Prostate gland (tissue), 2 donors: ENCODE measurements at regions not wholly inside any gene's neighbourhood (a gene's known extent, or its start where the extent isn't known, plus 50 kb on each side); places are given as distances from the start of the nearest gene placed in this dataset.

Experiments used
- DNase-seq: peaks from one replicate; pipeline ENCODE4 v3.0.0-alpha.2; 2019; ENCODE audit warnings: low spot score
- H3K27ac ChIP-seq, 2 donors: fragments of 200-600 bp; sonication (generic); 2 replicates each; pipeline ENCODE4 v1.5.1; 2017 to 2019
- H3K27me3 ChIP-seq: fragments of 200-600 bp; sonication (generic); replicated peaks from 2 replicates; pipeline ENCODE4 v1.5.1; 2019; ENCODE audit not compliant: insufficient read depth
- H3K36me3 ChIP-seq, 2 donors: fragments of 200-600 bp; sonication (generic); 1 replicate in 1 of 2; 2 replicates in 1 of 2; pipeline versions ENCODE4 v1.5.1 to v1.8.1; 2017 to 2019
- H3K4me1 ChIP-seq: fragments of 200-600 bp; sonication (generic); replicated peaks from 2 replicates; pipeline ENCODE4 v1.5.1; 2019
- H3K4me3 ChIP-seq, 2 donors: fragments of 200-600 bp; sonication (generic); 2 replicates each; pipeline ENCODE4 v1.5.1; 2017 to 2019
- H3K9me3 ChIP-seq: fragments of 200-600 bp; sonication (generic); 2 replicates; pipeline ENCODE4 v1.5.1; 2017
- POLR2A ChIP-seq: fragments of 450-650 bp; IDR thresholded peaks from one replicate; pipeline ENCODE4 v1.6.1; 2016; ENCODE audit warnings: antibody characterized with exemption, mild to moderate bottlenecking
- POLR2AphosphoS5 ChIP-seq: sonication (generic); formaldehyde crosslinking; IDR thresholded peaks from one replicate; pipeline ENCODE4 v1.6.1; 2017; ENCODE audit warnings: antibody characterized with exemption
- WGBS: methylation state at CpG from one replicate; pipeline ENCODE4 v1.1.5; 2018; 5-methylcytosine and 5-hydroxymethylcytosine counted together
- intact Hi-C: fragments of 100-400 bp; cut with DNase I; formaldehyde crosslinking; loops from one replicate; pipeline ENCODE4 v1.14.2; 2022
- TF ChIP-seq, protein P1 (sequence below), 4 experiments: fragments of 200-600 bp in 2 of 4; fragments of 450-650 bp in 2 of 4; sonication (generic) in 2 of 4; IDR thresholded peaks; 1 replicate in 3 of 4; 2 replicates in 1 of 4; pipeline ENCODE4 v1.5.1; 2016 to 2019; ENCODE audit warnings: antibody characterized with exemption in 4 of 4, mild to moderate bottlenecking in 2 of 4, moderate library complexity in 2 of 4

GRCh38 chr4:29805245-29805644, 914.9 kb upstream of the PCDH7 start:
- Histone ChIP-seq H3K27me3 (no peaks in the 10 kb centered on the region), H3K4me3 (no peak overlapping the region), H3K9me3 (no peaks in the 10 kb centered on the region), H3K36me3 (no peaks in the 10 kb centered on the region), H3K4me1 (no peaks in the 10 kb centered on the region), H3K27ac (no peak overlapping the region)
- intact Hi-C loops: no loop called here
- DNase-seq: no peak
- 75% methylated on average over 2 of the region's 2 CpGs for whole genome bisulfite sequencing
- TF ChIP-seq POLR2AphosphoS5: no peak

- no peak overlapping the region for H3K4me3 ChIP-seq
- H3K27ac ChIP-seq: no peak overlapping the region
- TF ChIP-seq POLR2AphosphoS5 (no peak), POLR2A (no peak)
- TF ChIP-seq, protein P1, sequence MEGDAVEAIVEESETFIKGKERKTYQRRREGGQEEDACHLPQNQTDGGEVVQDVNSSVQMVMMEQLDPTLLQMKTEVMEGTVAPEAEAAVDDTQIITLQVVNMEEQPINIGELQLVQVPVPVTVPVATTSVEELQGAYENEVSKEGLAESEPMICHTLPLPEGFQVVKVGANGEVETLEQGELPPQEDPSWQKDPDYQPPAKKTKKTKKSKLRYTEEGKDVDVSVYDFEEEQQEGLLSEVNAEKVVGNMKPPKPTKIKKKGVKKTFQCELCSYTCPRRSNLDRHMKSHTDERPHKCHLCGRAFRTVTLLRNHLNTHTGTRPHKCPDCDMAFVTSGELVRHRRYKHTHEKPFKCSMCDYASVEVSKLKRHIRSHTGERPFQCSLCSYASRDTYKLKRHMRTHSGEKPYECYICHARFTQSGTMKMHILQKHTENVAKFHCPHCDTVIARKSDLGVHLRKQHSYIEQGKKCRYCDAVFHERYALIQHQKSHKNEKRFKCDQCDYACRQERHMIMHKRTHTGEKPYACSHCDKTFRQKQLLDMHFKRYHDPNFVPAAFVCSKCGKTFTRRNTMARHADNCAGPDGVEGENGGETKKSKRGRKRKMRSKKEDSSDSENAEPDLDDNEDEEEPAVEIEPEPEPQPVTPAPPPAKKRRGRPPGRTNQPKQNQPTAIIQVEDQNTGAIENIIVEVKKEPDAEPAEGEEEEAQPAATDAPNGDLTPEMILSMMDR (IDR thresholded peaks at IDR 0.05): no peak
- no peaks in the 10 kb centered on the region for H3K4me1 ChIP-seq
- 24% methylated on average over 3 of the region's 3 CpGs for WGBS
- H3K36me3 ChIP-seq: no peaks in the 10 kb centered on the region
- no peak for DNase-seq
- intact Hi-C loops: no loop called here
- no peaks in the 10 kb centered on the region for H3K27me3 ChIP-seq
- H3K9me3 ChIP-seq: no peaks in the 10 kb centered on the region
Observed at GRCh38 chr4:29805916-29806480, 914.2 kb upstream of the PCDH7 start.

DNA sequence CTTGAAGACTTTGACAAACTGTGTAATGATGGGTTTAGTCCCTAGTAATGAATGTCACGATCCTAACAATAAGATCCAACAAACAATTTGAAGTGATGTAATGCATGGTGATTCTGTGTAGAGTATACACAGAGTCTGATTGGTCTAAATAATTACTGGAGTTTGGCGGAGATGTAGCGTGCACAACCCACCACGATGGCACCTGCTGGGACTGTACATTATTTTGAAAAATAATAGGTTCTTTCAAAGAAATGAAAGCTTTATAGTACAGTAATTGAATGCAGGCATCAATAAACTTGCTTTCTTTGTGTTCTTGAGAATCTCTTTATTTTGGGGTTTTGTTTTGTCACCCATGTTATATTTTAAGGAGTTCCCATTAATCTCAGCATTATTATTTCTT, 902.2 kb upstream of the PCDH7 start:
- Histone ChIP-seq H3K9me3 (no peaks in the 10 kb centered on the region), H3K36me3 (no peaks in the 10 kb centered on the region), H3K4me3 (no peak overlapping the region), H3K4me1 (no peaks in the 10 kb centered on the region), H3K27ac (no peak overlapping the region), H3K27me3 (no peaks in the 10 kb centered on the region)
- DNase-seq: no peak
- TF ChIP-seq POLR2AphosphoS5 (no peak), POLR2A (no peak)
- TF ChIP-seq, protein P1 (IDR thresholded peaks at IDR 0.05): no peak
- WGBS: 77% methylated on average over 4 of the region's 4 CpGs
- intact Hi-C loops: no loop called here

DNA sequence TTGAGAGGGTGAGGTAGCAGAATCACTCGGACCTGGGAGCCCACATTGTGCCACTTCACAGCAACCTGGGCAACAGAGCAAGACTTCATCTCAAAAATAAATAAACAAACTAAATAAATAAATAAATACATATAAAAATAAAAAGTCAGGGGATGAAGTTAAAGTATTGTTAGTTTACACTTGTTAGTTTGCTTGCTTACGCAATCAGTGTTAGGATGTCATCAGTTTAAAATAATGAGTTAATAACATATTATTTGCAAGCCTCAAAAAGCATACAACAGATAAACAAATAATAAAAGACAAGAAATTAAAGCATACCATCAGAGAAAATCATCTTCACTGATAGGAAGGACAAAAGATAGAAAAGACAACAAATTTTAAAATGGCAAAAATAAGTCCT, 891.1 kb upstream of the PCDH7 start:
- intact Hi-C loops: no loop called here
- no peak for DNase-seq
- Histone ChIP-seq H3K9me3 (no peaks in the 10 kb centered on the region), H3K4me1 (no peaks in the 10 kb centered on the region), H3K36me3 (no peaks in the 10 kb centered on the region), H3K27ac (no peak overlapping the region), H3K27me3 (no peaks in the 10 kb centered on the region), H3K4me3 (no peak overlapping the region)
- TF ChIP-seq, protein P1 (IDR thresholded peaks at IDR 0.05): no peak
- TF ChIP-seq POLR2AphosphoS5 (no peak), POLR2A (no peak)
- WGBS: 87% methylated on average over 2 of the region's 2 CpGs

DNA sequence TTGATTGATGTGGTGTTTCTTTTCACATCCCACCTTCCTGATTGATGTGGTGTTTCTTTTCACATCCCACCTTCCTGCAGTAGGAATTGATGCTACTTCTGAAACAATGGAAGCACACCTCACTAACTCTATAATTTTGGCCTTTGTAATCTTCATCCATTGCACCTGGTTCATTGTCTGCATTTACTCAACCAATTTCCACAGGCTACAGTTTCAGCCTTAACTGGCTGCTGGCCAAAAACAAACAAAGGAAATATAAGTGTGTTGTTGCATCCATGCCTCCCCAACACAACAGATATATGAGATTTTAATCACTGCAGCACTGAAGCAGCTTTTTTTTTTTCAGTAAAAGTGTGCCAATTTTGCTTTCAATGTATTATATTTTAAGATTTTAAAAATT, 867.6 kb upstream of the PCDH7 start:
- TF ChIP-seq, protein P1 (IDR thresholded peaks at IDR 0.05): no peak
- no peaks in the 10 kb centered on the region for H3K27me3 ChIP-seq
- intact Hi-C loops: no loop called here
- no peak for DNase-seq
- H3K9me3 ChIP-seq: no peaks in the 10 kb centered on the region
- no peaks in the 10 kb centered on the region for H3K4me1 ChIP-seq
- no peak overlapping the region for H3K27ac ChIP-seq
- no peak overlapping the region for H3K4me3 ChIP-seq
- H3K36me3 ChIP-seq: no peaks in the 10 kb centered on the region
